HG02870 (cell line): ENCODE measurements at regions not wholly inside any gene's neighbourhood (a gene's known extent, or its start where the extent isn't known, plus 50 kb on each side); places are given as distances from the start of the nearest gene placed in this dataset.

Source experiments
- ATAC-seq: cut with Tn5 transposase; IDR thresholded peaks from one replicate; pipeline ENCODE4 v1.9.1; 2021; ENCODE audit warnings: mild to moderate bottlenecking, moderate library complexity; ENCODE audit not compliant: unreplicated experiment

DNA sequence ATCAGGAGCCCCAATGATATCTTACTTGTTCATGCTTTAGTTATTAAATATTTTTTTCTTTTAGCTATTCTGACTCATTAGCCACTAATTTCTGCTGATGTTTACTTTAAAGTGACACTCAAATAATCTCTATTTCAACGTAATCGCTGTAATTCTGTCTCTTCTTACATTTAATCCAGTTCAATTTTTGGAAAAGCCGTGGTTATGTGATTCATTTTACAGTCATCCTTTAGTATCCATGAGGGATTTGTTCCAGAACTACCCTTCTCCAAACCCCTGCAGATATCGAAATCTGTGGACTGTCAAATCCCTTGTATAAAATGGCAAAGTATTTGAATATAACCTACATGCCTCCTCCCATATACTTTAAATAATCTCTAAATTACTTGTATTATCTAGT lies 1103.4 kb downstream of the LRFN5 start:
- no peak for ATAC-seq

DNA sequence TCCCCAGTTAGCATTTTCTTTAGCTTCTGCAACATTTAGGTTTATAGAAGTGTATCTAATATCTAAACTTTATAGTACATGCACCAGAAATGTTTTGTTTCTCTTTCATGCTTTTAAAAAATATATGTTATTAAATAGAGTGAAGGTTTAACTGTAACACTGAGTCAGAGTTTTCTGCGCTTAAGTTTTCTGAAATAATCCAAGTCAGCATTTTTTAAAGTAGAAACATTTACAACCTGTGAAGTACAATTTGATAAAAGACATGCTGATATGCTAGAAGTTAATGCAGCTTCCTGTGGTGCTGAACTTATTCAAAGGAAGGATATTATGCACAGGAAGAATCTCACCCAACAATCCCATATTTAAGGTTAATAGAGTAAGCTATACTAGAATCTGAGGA lies 1096.8 kb downstream of the LRFN5 start:
- ATAC-seq = no peak

- ATAC-seq = no peak
Observed at GRCh38 chr14:42687421-42687820, 1080.7 kb downstream of the LRFN5 start.

GRCh38 chr14:42683707-42684106 lies 1077.0 kb downstream of the LRFN5 start:
- ATAC-seq = no peak

DNA sequence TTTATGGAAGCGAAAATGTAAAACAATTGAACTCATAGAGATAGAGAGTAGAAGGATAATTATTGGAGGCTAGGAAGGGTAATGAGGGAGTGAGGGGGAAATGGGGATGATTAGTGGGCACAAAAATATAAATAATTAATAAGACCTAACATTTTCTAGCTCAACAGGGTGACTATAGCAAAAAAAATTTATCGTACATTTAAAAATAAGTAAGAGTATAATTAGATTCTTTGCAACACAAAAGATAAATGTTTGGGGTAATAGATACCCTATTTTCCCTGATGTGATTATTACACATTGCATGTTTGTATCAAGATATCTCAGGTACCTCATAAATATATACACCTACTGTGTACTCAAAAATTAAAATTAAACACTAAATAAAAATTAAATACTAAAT lies 1070.0 kb downstream of the LRFN5 start:
- no peak for ATAC-seq

GRCh38 chr14:42673963-42674362 lies 1067.3 kb downstream of the LRFN5 start:
- no peak for ATAC-seq

GRCh38 chr14:42671636-42672035 lies 1065.0 kb downstream of the LRFN5 start:
- no peak for ATAC-seq

DNA sequence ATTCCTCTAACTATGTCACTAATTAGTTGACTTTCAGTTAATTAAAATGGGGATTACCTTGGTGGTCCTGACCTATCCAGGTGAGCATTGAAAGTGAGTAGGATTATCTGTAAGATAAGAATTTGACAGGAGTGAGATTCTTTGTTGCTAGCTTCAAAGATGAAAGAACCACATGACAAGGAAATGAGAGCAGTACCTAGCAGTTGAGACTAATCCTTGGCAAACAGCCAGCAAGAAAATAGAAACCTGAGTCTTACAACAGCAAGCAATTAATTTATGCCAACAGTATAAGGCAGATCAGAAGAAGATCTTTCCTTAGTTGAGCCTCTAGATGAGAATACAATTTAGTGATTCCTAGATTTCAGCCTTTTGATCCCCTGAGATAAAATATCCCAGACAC lies 1058.4 kb downstream of the LRFN5 start:
- no peak for ATAC-seq

DNA sequence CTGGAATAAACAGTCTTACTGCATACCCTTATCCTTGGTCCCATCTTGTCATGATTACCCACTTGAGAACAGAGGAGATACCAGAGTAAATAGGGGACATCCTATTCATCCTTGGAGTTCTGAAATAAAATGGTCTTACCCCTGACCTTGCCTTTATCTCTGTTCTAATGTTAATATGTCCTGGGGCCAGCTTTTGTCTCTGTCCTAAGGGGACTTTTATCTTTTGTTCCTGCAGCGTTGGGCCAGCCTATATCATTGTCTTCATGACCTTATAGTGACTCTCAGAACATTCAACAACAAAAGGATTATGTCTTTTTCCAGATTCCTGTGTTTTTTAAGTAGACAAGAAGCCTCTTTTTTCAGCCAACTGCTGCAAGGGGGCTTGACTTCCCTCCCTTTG lies 1057.5 kb downstream of the LRFN5 start:
- ATAC-seq = no peak

DNA sequence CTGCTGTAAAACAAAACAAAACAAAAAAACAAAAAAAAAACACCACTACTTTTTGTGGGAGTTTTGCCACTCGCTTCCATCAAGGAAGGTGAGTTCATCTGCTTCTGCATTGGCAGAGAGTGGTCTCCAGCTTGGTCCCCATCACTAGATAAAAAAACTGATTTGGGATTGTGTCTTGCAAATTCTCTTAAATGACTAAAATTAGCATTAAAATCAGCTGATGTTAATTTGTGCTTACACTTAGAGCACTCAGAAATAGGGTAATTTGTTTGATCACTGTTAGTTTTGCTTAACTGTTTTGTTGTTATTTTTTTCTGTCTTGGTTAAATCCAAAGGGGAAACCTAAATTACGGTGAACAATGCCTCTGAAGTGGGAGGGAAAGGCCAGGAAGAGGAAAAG lies 1048.0 kb downstream of the LRFN5 start:
- ATAC-seq = no peak

DNA sequence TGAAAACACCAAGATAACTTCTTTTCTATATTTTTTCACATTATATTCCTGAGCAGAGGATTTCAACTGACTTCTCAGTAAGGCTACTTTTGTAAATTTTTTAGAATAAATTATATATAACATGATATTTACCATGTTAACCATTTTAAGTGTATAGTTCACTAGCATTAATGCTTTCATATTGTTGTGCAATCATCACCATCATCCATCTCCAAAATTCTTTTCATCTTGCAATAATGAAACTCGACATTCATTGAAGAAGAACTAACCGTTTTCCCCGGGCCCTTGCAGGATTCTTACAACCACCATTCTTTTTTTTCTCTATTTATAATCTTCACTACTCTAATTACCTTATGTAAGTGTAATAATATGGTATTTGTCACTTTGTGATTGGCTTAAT lies 1036.1 kb downstream of the LRFN5 start:
- ATAC-seq = no peak

GRCh38 chr14:42633504-42634095 lies 1026.9 kb downstream of the LRFN5 start:
- no peak for ATAC-seq

DNA sequence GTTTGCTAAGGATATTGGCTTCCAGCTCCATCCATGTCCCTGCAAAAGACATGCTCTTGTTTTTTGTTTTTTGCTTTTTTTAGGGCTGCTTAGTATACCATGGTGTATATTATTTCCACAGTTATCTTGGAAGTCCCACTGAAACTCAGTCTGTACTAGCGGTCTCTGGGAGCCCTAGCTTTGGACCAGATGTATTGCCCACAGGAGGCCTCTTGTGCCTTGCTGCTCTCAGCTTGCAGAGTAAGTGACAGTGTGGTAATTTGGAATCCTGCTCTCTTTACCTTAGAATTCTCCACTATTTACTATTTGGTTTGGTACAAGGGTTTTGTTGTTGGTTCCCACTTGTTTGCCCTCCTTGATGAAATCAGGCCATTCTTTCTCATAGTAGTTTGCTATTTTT lies 1022.9 kb downstream of the LRFN5 start:
- ATAC-seq = no peak

GRCh38 chr14:42628602-42629001 lies 1021.9 kb downstream of the LRFN5 start:
- ATAC-seq = no peak

DNA sequence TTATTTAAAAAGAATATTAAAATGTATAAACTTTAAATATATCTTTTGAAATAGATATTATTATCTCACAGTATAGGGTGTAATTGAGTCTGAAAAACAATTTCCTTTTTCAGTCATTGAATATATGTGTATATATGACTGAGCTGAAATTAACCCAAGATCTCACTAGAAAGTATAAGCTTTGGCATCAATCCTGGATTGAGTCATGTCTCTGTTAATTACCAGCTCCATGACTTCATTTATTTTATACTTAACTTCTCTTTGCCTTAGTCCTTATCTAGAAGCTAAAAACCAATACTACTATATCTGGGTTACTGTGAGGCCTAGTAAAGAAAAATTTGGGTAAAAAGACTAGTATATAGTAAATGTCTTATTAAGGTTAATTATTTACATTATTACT lies 1020.3 kb downstream of the LRFN5 start:
- no peak for ATAC-seq

GRCh38 chr14:42624980-42625761 lies 1018.5 kb downstream of the LRFN5 start:
- ATAC-seq = no peak

GRCh38 chr14:42617005-42617404 lies 1010.3 kb downstream of the LRFN5 start:
- no peak for ATAC-seq

DNA sequence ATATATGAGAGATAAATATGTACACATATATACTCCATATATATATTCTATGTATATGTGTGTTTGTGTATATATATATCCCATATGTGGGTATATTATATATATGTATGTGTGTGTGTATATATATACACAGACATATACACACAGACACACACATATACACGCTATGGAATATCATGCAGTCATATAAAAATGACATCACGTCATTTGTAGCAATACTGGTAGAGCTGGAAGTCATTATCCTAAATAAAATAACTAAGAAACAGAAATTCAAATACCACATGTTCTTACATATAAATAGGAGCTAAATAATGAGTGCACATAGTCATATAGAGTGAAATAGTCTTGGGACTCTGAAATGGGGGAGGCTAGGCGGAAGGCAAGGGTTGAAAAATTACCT lies 1000.2 kb downstream of the LRFN5 start:
- no peak for ATAC-seq

GRCh38 chr14:42602336-42602845 lies 995.7 kb downstream of the LRFN5 start:
- ATAC-seq = no peak

GRCh38 chr14:42572032-42572431 lies 965.4 kb downstream of the LRFN5 start:
- no peak for ATAC-seq

- ATAC-seq = no peak
Observed at GRCh38 chr14:42569227-42569626, 962.6 kb downstream of the LRFN5 start.

DNA sequence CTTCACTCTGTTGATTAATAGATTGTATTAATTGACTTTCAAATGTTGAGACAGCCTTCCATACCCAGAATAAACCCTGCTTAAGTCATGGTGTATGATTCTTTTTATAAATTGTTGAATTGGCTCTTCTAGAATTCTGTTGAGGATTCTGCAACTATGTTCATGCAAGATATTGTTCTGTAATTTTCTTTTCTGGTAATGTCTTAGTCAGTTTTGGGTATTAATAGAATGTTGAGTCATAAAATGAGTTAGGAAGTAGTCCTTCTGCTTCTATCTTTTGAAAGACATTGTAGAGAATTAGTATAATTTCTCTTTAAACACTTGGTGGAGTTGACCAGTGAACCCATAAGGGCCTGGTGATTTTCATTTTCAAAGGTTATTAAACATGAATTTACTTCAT lies 958.9 kb downstream of the LRFN5 start:
- ATAC-seq = no peak

DNA sequence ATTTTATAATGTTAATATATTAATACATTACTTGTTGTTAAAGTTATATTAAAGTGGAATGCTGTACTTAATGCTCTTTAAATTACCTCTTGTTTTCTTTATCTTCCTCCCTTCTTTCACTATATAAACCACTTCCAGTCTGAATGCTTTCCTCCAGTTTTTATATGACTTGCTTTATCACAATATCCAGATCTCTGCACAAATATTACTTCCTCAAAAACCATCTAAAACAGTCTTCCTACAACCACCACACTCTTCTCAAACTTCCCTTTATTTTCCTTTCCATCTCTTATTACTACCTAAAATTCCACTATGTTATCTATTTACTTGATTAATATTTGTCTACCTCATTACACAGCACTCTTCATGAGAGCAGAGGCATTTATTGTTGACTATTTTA lies 956.6 kb downstream of the LRFN5 start:
- no peak for ATAC-seq
